H1 (cell line): ENCODE measurements at regions not wholly inside any gene's neighbourhood (a gene's known extent, or its start where the extent isn't known, plus 50 kb on each side); places are given as distances from the start of the nearest gene placed in this dataset.

Experiments
- CHD7 ChIP-seq: fragments of 300-600 bp; sonication (generic); IDR thresholded peaks from 2 replicates; pipeline ENCODE4 v1.7.1; 2012; ENCODE audit warnings: low read length, moderate library complexity, mild to moderate bottlenecking, inconsistent platforms; ENCODE audit not compliant: insufficient replicate concordance
- KDM1A ChIP-seq: fragments of 200-600, 300-600 bp; sonication (generic); IDR thresholded peaks from 2 replicates; pipeline ENCODE4 v1.7.1; 2016; ENCODE audit warnings: mild to moderate bottlenecking, low read length, borderline replicate concordance
- POLR2AphosphoS5 ChIP-seq: IDR thresholded peaks from 2 replicates; pipeline ENCODE4 v1.6.1; 2011; ENCODE audit warnings: low read depth, low read length
- TF ChIP-seq, protein P1 (sequence below): IDR thresholded peaks from 2 replicates; pipeline ENCODE4 v1.6.1; 2011; ENCODE audit warnings: low read length, improper control_type of control experiment

DNA sequence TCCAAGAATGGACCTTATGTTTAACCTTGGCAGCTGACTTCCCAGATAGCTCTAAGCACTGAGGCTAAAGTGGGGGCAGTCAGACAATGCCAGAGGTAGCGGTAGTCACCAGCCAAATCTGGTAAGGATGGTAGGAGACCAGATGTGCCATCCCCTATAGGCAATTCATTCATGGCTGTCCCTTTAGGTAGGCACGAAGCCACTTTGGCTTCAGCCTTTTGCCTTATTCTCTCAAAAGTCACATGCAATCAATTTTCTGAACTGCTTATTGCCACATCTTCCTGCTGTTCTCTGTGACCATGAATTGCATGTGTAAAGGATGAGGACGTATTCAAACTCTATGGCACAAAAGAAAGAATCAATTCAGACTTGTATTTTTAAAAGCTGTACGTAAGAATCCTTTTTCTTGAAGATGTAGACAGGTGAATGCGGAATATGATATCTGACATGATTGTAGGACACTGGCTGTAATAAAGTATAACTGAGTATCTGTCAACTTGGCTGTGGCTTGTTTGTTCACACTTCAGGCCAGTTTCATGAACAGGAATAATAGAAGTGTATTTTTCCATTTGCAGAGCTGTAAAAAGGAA, 611.7 kb downstream of the NR2F1-AS1 start (continued):
- TF ChIP-seq CHD7 (no peak), POLR2AphosphoS5 (no peak), KDM1A (no peak)
- TF ChIP-seq, protein P1, sequence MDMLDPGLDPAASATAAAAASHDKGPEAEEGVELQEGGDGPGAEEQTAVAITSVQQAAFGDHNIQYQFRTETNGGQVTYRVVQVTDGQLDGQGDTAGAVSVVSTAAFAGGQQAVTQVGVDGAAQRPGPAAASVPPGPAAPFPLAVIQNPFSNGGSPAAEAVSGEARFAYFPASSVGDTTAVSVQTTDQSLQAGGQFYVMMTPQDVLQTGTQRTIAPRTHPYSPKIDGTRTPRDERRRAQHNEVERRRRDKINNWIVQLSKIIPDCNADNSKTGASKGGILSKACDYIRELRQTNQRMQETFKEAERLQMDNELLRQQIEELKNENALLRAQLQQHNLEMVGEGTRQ = no peak
- TF ChIP-seq, all 59 proteins: peak for 0
